SK-N-MC (cell line): ENCODE measurements at regions not wholly inside any gene's neighbourhood (a gene's known extent, or its start where the extent isn't known, plus 50 kb on each side); places are given as distances from the start of the nearest gene placed in this dataset.

Source experiments
- DNase-seq: peaks from one replicate; pipeline ENCODE4 v3.0.0-alpha.2; 2011; ENCODE audit warnings: low read depth, low spot score
- H3K27ac ChIP-seq: fragments of 200-600 bp; sonication (generic); 2 replicates; pipeline ENCODE4 v1.5.1; 2016; ENCODE audit warnings: mixed run types
- H3K36me3 ChIP-seq: fragments of 200-600 bp; sonication (generic); 2 replicates; pipeline ENCODE4 v1.6.1; 2017; ENCODE audit warnings: antibody characterized with exemption, low read length, mixed read lengths; ENCODE audit not compliant: insufficient read depth
- H3K4me3 ChIP-seq: fragments of 200-600 bp; sonication (generic); 2 replicates; pipeline ENCODE4 v1.5.1; 2016
- H3K9ac ChIP-seq: fragments of 200-600 bp; sonication (generic); 2 replicates; pipeline ENCODE4 v1.8.0; 2017; ENCODE audit warnings: mixed run types, mixed read lengths; ENCODE audit not compliant: insufficient read length
- H3K9me3 ChIP-seq: fragments of 200-600 bp; sonication (generic); 2 replicates; pipeline ENCODE4 v1.6.1; 2017; ENCODE audit warnings: low read depth, mild to moderate bottlenecking, antibody characterized with exemption, low read length, moderate library complexity, mixed read lengths
- EZH2 ChIP-seq: fragments of 200-600 bp; sonication (generic); IDR thresholded peaks from one replicate; pipeline ENCODE4 v1.6.1; 2017; ENCODE audit warnings: antibody characterized with exemption
- FOXP2 ChIP-seq: optimal IDR thresholded peaks from 2 replicates; pipeline ENCODE3; 2011; ENCODE audit warnings: mild to moderate bottlenecking, moderate library complexity; ENCODE audit not compliant: insufficient read depth; ENCODE audit errors: extremely low read length, control extremely low read depth
- POLR2AphosphoS5 ChIP-seq: IDR thresholded peaks from 2 replicates; pipeline ENCODE4 v1.6.1; 2012; ENCODE audit warnings: mild to moderate bottlenecking, low read depth, low read length, borderline replicate concordance

- TF ChIP-seq EZH2 (no peak), FOXP2 (no peak), POLR2AphosphoS5 (no peak)
- Histone ChIP-seq H3K27ac (peak overlapping the region; percentile 52; the same call in 1 of the 2 replicates), H3K4me3 (peak overlapping the region; percentile 46), H3K9me3 (no peaks in the 10 kb centered on the region), H3K9ac (no peak overlapping the region), H3K36me3 (no peaks in the 10 kb centered on the region)
- no peak for DNase-seq
Measured at GRCh38 chr2:195368249-195369217, 288.5 kb upstream of the SLC39A10 start.

- no peak overlapping the region for H3K9ac ChIP-seq
Measured at GRCh38 chr2:195367809-195368208, 289.2 kb upstream of the SLC39A10 start.

GRCh38 chr2:195364015-195364965 is 292.7 kb upstream of the SLC39A10 start:
- TF ChIP-seq EZH2 = no peak
- no peak for TF ChIP-seq FOXP2
- TF ChIP-seq POLR2AphosphoS5 = no peak
- H3K27ac ChIP-seq = no peak overlapping the region
- no peaks in the 10 kb centered on the region for H3K9me3 ChIP-seq
- DNase-seq = no peak
- no peaks in the 10 kb centered on the region for H3K36me3 ChIP-seq
- H3K4me3 ChIP-seq = no peak overlapping the region
- no peak overlapping the region for H3K9ac ChIP-seq

More at GRCh38 chr2:195367809-195368208, 289.2 kb upstream of the SLC39A10 start:
- H3K36me3 ChIP-seq = no peaks in the 10 kb centered on the region
- DNase-seq = no peak
- H3K27ac ChIP-seq = no peak overlapping the region
- TF ChIP-seq EZH2 (no peak), POLR2AphosphoS5 (no peak), FOXP2 (no peak)
- no peaks in the 10 kb centered on the region for H3K9me3 ChIP-seq
- no peak overlapping the region for H3K4me3 ChIP-seq

- TF ChIP-seq POLR2AphosphoS5 = no peak
- TF ChIP-seq EZH2 = no peak
- TF ChIP-seq FOXP2 = no peak
- DNase-seq = no peak
- H3K36me3 ChIP-seq = no peaks in the 10 kb centered on the region
- H3K27ac ChIP-seq = no peak overlapping the region
- no peaks in the 10 kb centered on the region for H3K9me3 ChIP-seq
- no peak overlapping the region for H3K9ac ChIP-seq
- no peak overlapping the region for H3K4me3 ChIP-seq
Measured at GRCh38 chr2:195363496-195363895, 293.5 kb upstream of the SLC39A10 start.

- TF ChIP-seq POLR2AphosphoS5 (no peak), EZH2 (no peak), FOXP2 (no peak)
- no peak overlapping the region for H3K27ac ChIP-seq
- no peaks in the 10 kb centered on the region for H3K9me3 ChIP-seq
- no peak for DNase-seq
- no peak overlapping the region for H3K4me3 ChIP-seq
- H3K9ac ChIP-seq = no peak overlapping the region
- H3K36me3 ChIP-seq = no peaks in the 10 kb centered on the region
Measured at GRCh38 chr2:195360242-195360641, 296.8 kb upstream of the SLC39A10 start.

- Histone ChIP-seq H3K27ac (no peak overlapping the region), H3K9me3 (no peaks in the 10 kb centered on the region), H3K36me3 (no peaks in the 10 kb centered on the region), H3K9ac (no peak overlapping the region), H3K4me3 (no peak overlapping the region)
- TF ChIP-seq POLR2AphosphoS5 (no peak), EZH2 (no peak), FOXP2 (no peak)
- DNase-seq = no peak
Measured at GRCh38 chr2:195359043-195359735, 297.8 kb upstream of the SLC39A10 start.

- no peak for DNase-seq
- Histone ChIP-seq H3K9me3 (no peaks in the 10 kb centered on the region), H3K4me3 (no peak overlapping the region), H3K36me3 (no peaks in the 10 kb centered on the region), H3K27ac (no peak overlapping the region), H3K9ac (no peak overlapping the region)
- TF ChIP-seq POLR2AphosphoS5 = no peak
- TF ChIP-seq FOXP2 = no peak
- no peak for TF ChIP-seq EZH2
Measured at GRCh38 chr2:195356920-195357440, 300.0 kb upstream of the SLC39A10 start.
